ENCODE measurements at regions not wholly inside any gene's neighbourhood (a gene's known extent, or its start where the extent isn't known, plus 50 kb on each side); places are given as distances from the start of the nearest gene placed in this dataset.

GRCh38 chr13:105788530-105788929 is 746.9 kb downstream of the EFNB2 start:
- TF ChIP-seq POLR2A (IDR thresholded peaks at IDR 0.05; ENCODE audit: low read depth, low read length) = no peak
- TF ChIP-seq TAF1 (IDR thresholded peaks at IDR 0.05; ENCODE audit: borderline replicate concordance, low read depth, low read length) = no peak

Measured in GM12892 (cell line).